Sigmoid colon (tissue), 6 donors: ENCODE measurements at regions not wholly inside any gene's neighbourhood (a gene's known extent, or its start where the extent isn't known, plus 50 kb on each side); places are given as distances from the start of the nearest gene placed in this dataset.

Experiments
- DNase-seq: peaks from one replicate; pipeline ENCODE4 v3.0.0-alpha.2; 2019
- H3K27ac ChIP-seq, 4 donors: fragments of 200-600 bp; sonication (generic); one replicate each; pipeline ENCODE4 v1.5.1; 2016 to 2019; ENCODE audit warnings: mild to moderate bottlenecking in 1 of 4
- H3K27me3 ChIP-seq, 3 donors: fragments of 200-600 bp; sonication (generic); one replicate each; pipeline ENCODE4 v1.5.1; 2019; ENCODE audit warnings: mild to moderate bottlenecking in 1 of 3
- H3K36me3 ChIP-seq, 4 donors: fragments of 200-600 bp; sonication (generic); one replicate each; pipeline ENCODE4 v1.5.1; 2016 to 2019
- H3K4me1 ChIP-seq, 4 donors: fragments of 200-600 bp; sonication (generic); one replicate each; pipeline ENCODE4 v1.5.1; 2017 to 2019
- H3K4me3 ChIP-seq, 4 donors: fragments of 200-600 bp; sonication (generic); one replicate each; pipeline ENCODE4 v1.5.1; 2017 to 2019; ENCODE audit warnings: mild to moderate bottlenecking in 2 of 4, moderate library complexity in 1 of 4
- H3K9me3 ChIP-seq, 4 donors: fragments of 200-600 bp in 3 of 4; sonication (generic) in 3 of 4; one replicate each; pipeline versions ENCODE4 v1.5.1 to v1.6.1; 2013 to 2019
- EP300 ChIP-seq, 4 donors: sonication (generic); formaldehyde crosslinking; IDR thresholded peaks; one replicate each; pipeline ENCODE4 v1.6.1; 2017; ENCODE audit warnings: antibody characterized with exemption in 4 of 4
- POLR2A ChIP-seq, 2 donors: fragments of 450-650 bp; IDR thresholded peaks; one replicate each; pipeline ENCODE4 v1.6.1; 2016; ENCODE audit warnings: antibody characterized with exemption in 2 of 2, mild to moderate bottlenecking in 2 of 2, moderate library complexity in 2 of 2
- POLR2AphosphoS5 ChIP-seq, 4 donors: sonication (generic); formaldehyde crosslinking; IDR thresholded peaks; one replicate each; pipeline ENCODE4 v1.6.1; 2017; ENCODE audit warnings: antibody characterized with exemption in 4 of 4
- WGBS, 2 donors: extraction: QIAGEN DNeasy Blood & Tissue Kit; methylation state at CpG; one replicate each; pipeline ENCODE4 v1.1.7; 2013; 5-methylcytosine and 5-hydroxymethylcytosine counted together
- intact Hi-C: fragments of 100-400 bp; cut with DNase I; formaldehyde crosslinking; loops from one replicate; pipeline ENCODE4 v1.15.1; 2023
- TF ChIP-seq, protein P1 (sequence below), 4 experiments: fragments of 450-650 bp in 3 of 4; fragments of 200-600 bp in 1 of 4; IDR thresholded peaks; one replicate each; pipeline ENCODE4 v1.5.1; 2016 to 2019; ENCODE audit warnings: antibody characterized with exemption in 4 of 4, mild to moderate bottlenecking in 3 of 4, moderate library complexity in 2 of 4
- donor health status: healthy with polysubstance abuse.
- donor health status: healthy.

DNA sequence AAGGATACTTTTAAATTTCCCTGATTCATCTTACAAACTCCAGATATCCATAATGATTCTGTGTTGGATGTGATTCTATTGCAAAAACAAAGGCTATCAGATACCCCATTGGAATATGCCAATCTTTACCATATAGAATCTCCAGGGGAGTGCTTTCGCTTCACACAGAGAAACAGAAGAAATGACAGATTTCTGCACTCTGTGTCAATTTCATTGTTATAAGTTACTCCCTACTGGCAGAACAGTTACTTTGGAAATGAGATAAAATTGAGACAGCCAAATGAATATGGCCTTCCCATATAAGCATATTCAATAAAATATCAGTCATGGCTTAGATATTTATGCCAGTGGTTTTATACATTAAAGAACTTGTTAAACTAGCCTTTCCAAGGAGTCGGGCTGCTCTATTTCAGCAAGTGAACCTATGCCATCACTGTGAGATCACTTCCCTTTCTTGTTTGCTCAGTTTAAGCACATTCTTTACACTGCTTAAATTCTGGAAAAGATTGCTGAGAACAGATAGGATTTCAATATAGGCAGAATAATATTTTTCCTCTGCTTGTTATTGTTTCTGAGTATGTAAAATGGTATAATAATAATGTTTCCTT lies 127.5 kb upstream of the ANXA10 start:
- H3K9me3 ChIP-seq: no peaks in the 10 kb centered on the region
- H3K36me3 ChIP-seq: no peaks in the 10 kb centered on the region
- no peak for TF ChIP-seq POLR2A (IDR thresholded peaks at IDR 0.05)
- TF ChIP-seq, protein P1, sequence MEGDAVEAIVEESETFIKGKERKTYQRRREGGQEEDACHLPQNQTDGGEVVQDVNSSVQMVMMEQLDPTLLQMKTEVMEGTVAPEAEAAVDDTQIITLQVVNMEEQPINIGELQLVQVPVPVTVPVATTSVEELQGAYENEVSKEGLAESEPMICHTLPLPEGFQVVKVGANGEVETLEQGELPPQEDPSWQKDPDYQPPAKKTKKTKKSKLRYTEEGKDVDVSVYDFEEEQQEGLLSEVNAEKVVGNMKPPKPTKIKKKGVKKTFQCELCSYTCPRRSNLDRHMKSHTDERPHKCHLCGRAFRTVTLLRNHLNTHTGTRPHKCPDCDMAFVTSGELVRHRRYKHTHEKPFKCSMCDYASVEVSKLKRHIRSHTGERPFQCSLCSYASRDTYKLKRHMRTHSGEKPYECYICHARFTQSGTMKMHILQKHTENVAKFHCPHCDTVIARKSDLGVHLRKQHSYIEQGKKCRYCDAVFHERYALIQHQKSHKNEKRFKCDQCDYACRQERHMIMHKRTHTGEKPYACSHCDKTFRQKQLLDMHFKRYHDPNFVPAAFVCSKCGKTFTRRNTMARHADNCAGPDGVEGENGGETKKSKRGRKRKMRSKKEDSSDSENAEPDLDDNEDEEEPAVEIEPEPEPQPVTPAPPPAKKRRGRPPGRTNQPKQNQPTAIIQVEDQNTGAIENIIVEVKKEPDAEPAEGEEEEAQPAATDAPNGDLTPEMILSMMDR (IDR thresholded peaks at IDR 0.05): no peak
- no peak overlapping the region for H3K27ac ChIP-seq
- WGBS, 2 donors: 77 to 82% methylated on average over 2 of the region's 2 CpGs
- no peaks in the 10 kb centered on the region for H3K27me3 ChIP-seq
- H3K4me3 ChIP-seq: no peak overlapping the region
- intact Hi-C loops: no loop called here
- DNase-seq: no peak
- H3K4me1 ChIP-seq: no peaks in the 10 kb centered on the region

DNA sequence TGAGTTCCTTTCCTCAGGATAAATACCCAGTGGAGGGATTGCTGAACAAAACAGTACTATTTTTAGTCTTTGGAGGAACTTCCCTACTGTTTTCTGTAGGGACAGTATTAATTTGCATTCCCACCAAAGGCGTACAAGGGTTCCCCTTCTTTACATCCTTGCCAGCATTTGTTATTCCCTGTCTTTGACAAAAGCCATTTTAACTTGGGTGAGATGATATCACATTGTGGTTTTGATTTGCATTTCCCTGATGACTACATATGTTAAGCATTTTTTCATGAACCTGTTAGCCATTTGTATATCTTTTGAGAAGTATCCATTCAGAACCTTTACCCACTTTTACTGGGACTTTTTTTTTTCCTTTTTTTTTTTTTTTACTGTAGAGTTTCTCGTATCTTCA lies 126.2 kb upstream of the ANXA10 start:
- H3K36me3 ChIP-seq: no peaks in the 10 kb centered on the region
- H3K9me3 ChIP-seq: no peaks in the 10 kb centered on the region
- no peak for TF ChIP-seq POLR2AphosphoS5 (IDR thresholded peaks at IDR 0.05)
- TF ChIP-seq POLR2A (IDR thresholded peaks at IDR 0.05): no peak
- TF ChIP-seq, protein P1 (IDR thresholded peaks at IDR 0.05): no peak
- no peak for TF ChIP-seq EP300 (IDR thresholded peaks at IDR 0.05)
- H3K4me3 ChIP-seq: no peak overlapping the region
- no peaks in the 10 kb centered on the region for H3K4me1 ChIP-seq
- 84 to 91% methylated on average over 2 of the region's 2 CpGs for WGBS, 2 donors
- no peak for DNase-seq
- intact Hi-C loops: no loop called here
- H3K27ac ChIP-seq: no peak overlapping the region
- H3K27me3 ChIP-seq: no peaks in the 10 kb centered on the region

DNA sequence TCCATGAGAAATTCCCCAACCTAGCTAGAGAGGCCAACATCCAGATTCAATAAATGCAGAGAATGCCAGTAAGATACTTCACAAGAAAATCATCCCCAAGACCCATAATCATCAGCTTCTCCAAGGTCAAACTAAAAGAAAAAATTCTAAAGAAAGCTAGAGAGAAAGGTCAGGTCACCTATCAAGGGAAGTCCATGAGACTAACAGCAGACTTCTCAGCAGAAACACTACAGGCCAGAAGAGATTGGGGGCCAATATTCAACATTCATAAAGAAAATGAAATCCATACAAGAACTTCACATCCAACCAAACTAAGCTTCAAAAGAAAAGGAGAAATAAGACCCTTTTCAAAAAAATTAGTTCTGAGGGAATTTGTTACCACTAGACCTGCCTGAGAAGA lies 118.8 kb upstream of the ANXA10 start:
- DNase-seq: no peak
- Histone ChIP-seq H3K36me3 (no peaks in the 10 kb centered on the region), H3K27me3 (no peaks in the 10 kb centered on the region), H3K4me1 (no peaks in the 10 kb centered on the region), H3K4me3 (no peak overlapping the region), H3K9me3 (peaks cover 0 to 2% (median 0%) of the 10 kb centered on the region in 4 donors), H3K27ac (no peak overlapping the region)
- intact Hi-C loops: no loop called here
- TF ChIP-seq POLR2AphosphoS5 (IDR thresholded peaks at IDR 0.05) (no peak), POLR2A (IDR thresholded peaks at IDR 0.05) (no peak), EP300 (IDR thresholded peaks at IDR 0.05) (no peak)
- TF ChIP-seq, protein P1 (IDR thresholded peaks at IDR 0.05): no peak

DNA sequence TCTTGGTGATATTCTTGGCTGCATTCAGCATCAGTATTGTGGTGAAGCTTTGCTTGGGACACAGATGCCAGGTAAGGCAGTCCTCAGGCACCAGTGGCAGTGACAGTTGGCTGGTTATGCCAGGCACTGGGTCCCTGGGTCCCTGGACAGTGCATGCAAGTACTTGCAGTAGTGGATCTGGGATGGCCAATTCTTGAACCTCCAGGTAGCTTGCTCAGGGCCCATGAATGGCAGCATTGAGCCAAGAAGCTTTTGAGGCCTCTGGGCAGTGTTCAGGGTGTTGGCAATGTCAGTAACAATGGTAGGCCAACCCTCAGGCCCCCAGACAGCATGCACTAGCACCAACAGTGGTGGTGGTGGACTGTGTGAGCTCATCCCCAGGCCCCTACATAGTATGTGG lies 106.8 kb upstream of the ANXA10 start:
- no peak for DNase-seq
- H3K4me3 ChIP-seq: no peak overlapping the region
- H3K27ac ChIP-seq: no peak overlapping the region
- TF ChIP-seq POLR2AphosphoS5 (IDR thresholded peaks at IDR 0.05) (no peak), EP300 (IDR thresholded peaks at IDR 0.05) (no peak), POLR2A (IDR thresholded peaks at IDR 0.05) (no peak)
- TF ChIP-seq, protein P1 (IDR thresholded peaks at IDR 0.05): no peak
- no peaks in the 10 kb centered on the region for H3K27me3 ChIP-seq
- intact Hi-C loops: no loop called here
- H3K4me1 ChIP-seq: no peaks in the 10 kb centered on the region
- H3K9me3 ChIP-seq: no peaks in the 10 kb centered on the region
- H3K36me3 ChIP-seq: no peaks in the 10 kb centered on the region

DNA sequence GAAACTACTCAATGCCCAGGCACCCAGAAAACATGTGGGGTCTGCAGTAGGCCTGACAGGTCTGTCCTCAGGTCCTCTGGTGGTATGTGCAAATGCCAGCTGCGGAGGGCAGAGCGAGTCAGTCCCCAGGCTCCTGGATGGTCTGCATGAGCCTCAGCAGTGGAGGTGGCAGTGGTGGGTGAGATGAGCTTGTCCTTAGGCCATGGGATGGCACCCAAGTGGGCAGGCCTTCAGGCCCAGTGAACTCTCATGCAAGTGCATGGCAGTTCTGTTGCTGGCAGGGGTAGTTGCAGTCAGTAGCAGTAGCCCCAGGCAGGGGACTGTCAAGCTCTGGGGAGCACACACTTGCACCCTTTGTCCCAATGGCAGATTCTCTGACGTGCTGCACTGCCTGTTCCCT lies 106.3 kb upstream of the ANXA10 start:
- 75 to 88% methylated on average over 3 of the region's 3 CpGs for WGBS, 2 donors
- Histone ChIP-seq H3K27ac (no peak overlapping the region), H3K9me3 (no peaks in the 10 kb centered on the region), H3K4me1 (no peaks in the 10 kb centered on the region), H3K36me3 (no peaks in the 10 kb centered on the region), H3K4me3 (no peak overlapping the region), H3K27me3 (no peaks in the 10 kb centered on the region)
- TF ChIP-seq, protein P1 (IDR thresholded peaks at IDR 0.05): no peak
- TF ChIP-seq POLR2A (IDR thresholded peaks at IDR 0.05): no peak
- no peak for TF ChIP-seq POLR2AphosphoS5 (IDR thresholded peaks at IDR 0.05)
- intact Hi-C loops: no loop called here
- DNase-seq: no peak
